SKM-1 (cell line): ENCODE measurements at regions not wholly inside any gene's neighbourhood (a gene's known extent, or its start where the extent isn't known, plus 50 kb on each side); places are given as distances from the start of the nearest gene placed in this dataset.
"Not testable (repeated sequence)": the region's sequence is repeated elsewhere in the genome, so short reads cannot be mapped to it uniquely, and the experiment has no call there.

Experiments
- DNase-seq: peaks from one replicate; lab custom pipeline; 2025; ENCODE audit not compliant: unreplicated experiment; lab: John Stamatoyannopoulos, UW

- DNase-seq: no peak
Observed at GRCh38 chr15:87753539-87753938, 503.0 kb downstream of the NTRK3 start.

DNA sequence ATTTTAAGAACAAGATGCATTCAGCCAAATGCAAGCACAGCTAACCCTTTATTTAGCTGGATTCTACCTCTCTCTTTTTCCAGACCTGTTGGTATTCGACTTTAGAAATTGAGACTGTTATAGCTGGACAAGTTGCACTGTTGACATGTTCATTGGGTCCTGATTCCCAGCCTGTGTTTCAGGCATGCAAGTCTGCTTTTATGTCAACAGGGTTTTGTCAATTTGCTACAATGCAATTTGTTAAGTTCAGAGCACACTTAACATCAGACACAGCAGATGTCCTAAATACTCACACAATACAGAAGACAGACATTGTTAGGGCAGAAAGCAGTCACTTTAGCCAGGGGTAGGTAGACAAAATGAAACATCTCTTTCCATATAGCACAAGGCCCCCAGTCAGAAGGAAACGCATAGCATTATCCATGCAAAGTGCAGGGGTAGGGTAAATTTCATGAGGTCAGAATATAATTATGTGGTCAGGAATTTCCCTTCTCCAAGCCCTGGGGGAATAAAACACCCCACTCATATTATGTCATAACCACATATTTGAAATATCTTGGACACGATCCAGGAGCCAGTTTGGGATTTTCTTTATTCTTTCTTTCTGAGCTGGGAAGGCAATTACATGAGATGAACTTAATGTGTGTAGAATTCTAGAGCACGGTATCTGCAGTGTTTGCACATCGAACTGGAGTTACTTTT lies 504.1 kb downstream of the NTRK3 start:
- no peak for DNase-seq

DNA sequence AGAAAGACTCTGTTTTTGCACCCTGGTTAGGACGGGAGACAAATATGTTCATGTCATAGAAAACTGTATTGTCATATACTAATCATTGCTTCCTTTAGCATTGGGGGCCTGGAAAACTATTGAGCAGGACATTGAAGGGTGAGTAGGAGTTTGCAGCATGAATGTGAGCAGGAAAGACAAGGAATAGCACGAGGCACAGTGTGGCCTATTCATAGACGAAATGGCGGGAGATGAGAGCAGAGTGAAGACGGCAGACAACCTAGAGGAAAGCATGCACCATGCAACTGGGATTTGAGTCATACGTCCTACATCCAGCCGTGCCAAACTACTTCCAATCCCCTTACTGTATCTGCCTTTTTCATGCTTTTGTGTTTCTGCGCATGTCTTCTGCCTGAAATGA lies 508.1 kb downstream of the NTRK3 start:
- no peak for DNase-seq

DNA sequence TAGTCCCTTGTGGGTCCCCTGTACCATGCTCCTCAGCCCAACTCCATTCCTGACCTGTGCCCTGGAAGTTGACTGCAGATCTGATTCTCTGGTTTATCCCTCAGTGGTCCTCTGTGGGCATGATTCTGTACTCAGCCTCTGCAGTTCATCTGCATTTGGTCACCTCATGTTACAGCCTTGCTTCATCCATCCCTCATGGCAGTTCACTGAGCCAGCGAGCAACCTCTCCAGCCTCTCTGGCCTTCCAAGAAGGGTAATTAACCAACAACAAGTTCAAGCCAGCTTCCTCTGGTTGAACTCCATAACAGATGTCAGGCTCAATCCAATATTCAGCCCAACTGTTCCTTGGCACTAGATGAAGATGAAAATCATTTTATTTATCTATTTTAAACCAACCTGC lies 509.5 kb downstream of the NTRK3 start:
- DNase-seq: no peak

GRCh38 chr15:87746333-87746732 lies 510.2 kb downstream of the NTRK3 start:
- DNase-seq: no peak

- DNase-seq: no peak
Observed at GRCh38 chr15:87744815-87745214, 511.7 kb downstream of the NTRK3 start.

- no peak for DNase-seq
Observed at GRCh38 chr15:87743562-87743961, 513.0 kb downstream of the NTRK3 start.

GRCh38 chr15:87741350-87741749 lies 515.2 kb downstream of the NTRK3 start:
- DNase-seq: no peak

DNA sequence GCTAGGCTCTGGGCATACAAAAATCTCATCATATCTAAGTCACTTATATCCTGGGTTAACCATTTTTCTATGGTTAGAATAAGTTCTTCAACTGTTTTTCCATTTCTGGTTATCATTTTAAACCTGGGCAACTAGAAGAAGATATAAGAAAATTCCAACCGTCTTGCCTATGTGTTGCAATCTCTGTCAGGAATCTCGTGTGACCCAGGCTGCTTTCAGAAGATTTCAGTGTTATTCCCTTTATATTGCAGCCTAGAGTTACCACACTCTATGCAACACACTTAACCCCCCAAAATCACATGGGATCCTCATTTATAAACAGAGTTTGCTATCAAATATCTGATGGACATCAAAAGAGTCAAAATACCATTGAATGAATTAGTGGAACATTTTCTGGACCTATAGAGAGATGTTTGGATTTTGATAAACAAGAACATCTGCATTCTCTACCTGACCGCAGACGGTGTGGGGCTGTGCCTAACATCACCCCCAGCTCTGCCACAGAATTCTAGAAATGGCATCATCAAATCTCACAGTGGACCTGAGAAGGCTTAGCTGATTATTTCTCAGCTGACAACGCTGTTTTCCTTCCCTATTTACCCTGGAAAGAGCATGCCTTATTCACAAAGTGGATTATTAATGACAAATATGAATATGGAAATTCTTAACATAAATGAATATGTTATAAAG lies 515.7 kb downstream of the NTRK3 start:
- DNase-seq: no peak

GRCh38 chr15:87739866-87740265 lies 516.7 kb downstream of the NTRK3 start:
- DNase-seq: no peak

GRCh38 chr15:87739081-87739480 lies 517.5 kb downstream of the NTRK3 start:
- no peak for DNase-seq

GRCh38 chr15:87737460-87737859 lies 519.1 kb downstream of the NTRK3 start:
- not testable (repeated sequence) for DNase-seq

GRCh38 chr15:87736891-87737389 lies 519.6 kb downstream of the NTRK3 start:
- no peak for DNase-seq

GRCh38 chr15:87736401-87736800 lies 520.1 kb downstream of the NTRK3 start:
- DNase-seq: no peak

DNA sequence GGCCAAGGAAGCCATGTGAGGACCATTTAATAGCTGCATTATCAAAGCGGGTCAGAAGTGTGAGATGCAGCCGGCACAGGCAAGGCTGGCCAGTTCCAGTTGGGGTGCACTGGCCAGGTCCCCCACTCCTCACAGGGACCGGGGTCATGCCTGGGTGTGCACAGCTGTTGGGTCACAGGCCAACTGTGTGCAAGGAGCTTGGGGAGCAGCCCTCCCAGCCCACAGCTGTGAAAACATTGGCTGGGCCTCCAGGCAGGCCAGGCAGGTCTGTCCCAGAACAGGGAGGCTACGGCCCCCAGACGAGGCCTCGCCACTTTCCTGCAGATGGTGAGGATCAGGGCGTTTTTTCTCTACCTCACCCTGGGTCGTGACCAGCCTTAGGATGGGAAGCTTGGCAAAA lies 521.0 kb downstream of the NTRK3 start:
- DNase-seq: no peak

DNA sequence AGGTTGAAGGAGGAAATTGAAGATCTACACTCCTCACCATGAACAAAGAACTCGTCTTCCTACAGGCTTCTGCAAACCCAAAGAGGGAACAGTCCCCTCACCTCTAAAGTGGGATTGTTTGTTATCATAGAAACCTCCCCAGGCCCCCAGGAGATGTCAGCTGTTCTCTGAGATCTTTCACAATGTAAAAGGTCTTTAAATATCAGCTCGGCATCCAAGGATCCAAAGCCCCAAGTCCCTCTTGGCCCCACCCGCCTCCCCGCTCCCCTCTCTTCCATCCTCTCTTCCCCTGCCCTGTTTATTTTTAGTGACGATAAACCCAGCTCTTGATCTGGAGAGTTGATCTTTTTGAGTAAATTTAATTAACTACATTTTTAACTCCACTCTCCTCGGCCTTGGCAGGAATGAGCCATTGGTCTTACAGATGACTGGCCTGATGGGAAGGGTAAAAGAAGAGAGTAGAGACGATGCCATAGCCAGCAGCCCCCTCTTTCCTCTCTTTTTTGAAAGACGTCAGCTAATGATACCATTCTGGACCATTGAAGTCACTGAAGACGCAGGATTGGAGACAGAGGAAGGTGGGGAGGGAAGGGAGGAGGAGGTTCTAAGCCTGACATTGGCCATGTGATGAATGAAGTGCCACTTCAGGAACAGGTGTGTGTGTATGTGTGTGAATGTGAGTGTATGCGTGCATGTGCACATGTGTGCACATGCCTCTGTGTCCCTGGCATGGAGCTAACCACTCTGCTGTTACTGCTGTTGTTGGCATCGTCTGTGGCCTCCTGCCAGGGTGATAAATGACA lies 521.8 kb downstream of the NTRK3 start:
- DNase-seq: no peak

GRCh38 chr15:87733977-87734376 lies 522.6 kb downstream of the NTRK3 start:
- no peak for DNase-seq

DNA sequence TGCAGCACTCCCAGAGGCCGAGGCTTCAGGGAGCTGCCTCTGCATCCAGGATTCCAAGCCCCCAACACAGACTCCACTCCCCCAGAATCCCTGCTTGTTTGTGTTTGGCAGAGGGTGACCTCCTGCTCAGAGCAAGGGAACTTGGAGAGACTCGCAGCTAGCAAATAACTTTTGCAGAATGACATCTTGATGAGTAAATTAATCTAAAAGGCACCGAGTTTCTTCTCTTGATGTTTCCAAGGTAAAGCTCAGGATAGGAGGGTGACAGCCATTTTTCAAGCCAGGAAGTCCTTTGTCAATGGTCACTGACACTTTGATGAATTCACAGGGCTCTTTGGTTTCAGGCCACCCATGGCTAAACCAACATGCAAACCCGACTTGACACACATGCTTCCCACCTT lies 523.0 kb downstream of the NTRK3 start:
- DNase-seq: no peak

DNA sequence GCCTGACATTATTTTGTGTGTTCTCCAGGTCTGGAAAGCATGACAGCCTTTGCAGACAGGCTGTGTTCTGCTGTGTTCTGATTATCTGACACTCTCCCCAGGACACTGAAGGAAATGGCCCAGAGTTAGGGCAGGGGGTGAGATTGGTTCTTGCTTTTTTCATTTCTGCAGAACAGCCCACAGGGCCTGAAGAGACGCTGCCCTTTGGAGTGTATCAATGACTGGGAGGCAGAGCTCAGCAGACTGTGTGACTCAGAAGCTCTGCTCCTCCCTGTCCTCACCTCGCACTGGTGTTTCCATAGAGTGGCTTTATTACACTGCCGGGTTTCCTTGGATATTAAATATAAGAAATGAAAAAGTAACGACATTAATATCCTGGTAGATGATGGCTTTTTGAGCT lies 523.6 kb downstream of the NTRK3 start:
- DNase-seq: no peak

- DNase-seq: no peak
Observed at GRCh38 chr15:87731630-87732029, 524.9 kb downstream of the NTRK3 start.

- DNase-seq: no peak
Observed at GRCh38 chr15:87730706-87731105, 525.8 kb downstream of the NTRK3 start.

- DNase-seq: no peak
Observed at GRCh38 chr15:87728998-87729397, 527.5 kb downstream of the NTRK3 start.
